Activated CD4-positive, alpha-beta T cell treated with anti-CD3 and anti-CD28 coated beads, Interleukin-2, amount 10 ng/mL, durations not matched to agents 7 days and 5 days (primary cell): ENCODE measurements at regions not wholly inside any gene's neighbourhood (a gene's known extent, or its start where the extent isn't known, plus 50 kb on each side); places are given as distances from the start of the nearest gene placed in this dataset.
"Not testable (repeated sequence)": the region's sequence is repeated elsewhere in the genome, so short reads cannot be mapped to it uniquely, and the experiment has no call there.

ENCODE experiments used
- CTCF ChIA-PET: fragments of 350-600 bp; sonication (Branson Sonifier 250); formaldehyde crosslinking; loops from one replicate; lab custom pipeline; 2021; ENCODE audit warnings: antibody characterized with exemption; lab: Charles Lee
- POLR2A ChIA-PET: fragments of 350-600 bp; sonication (Branson Sonifier 250); formaldehyde crosslinking; loops from one replicate; lab custom pipeline; 2021; ENCODE audit warnings: antibody characterized with exemption; lab: Charles Lee
- DNase-seq: peaks from one replicate; pipeline ENCODE4 v3.0.0-alpha.2; 2020
- H3K27ac Mint-ChIP-seq: one replicate; pipeline ENCODE4 v1.8.0; 2021; ENCODE audit warnings: mild to moderate bottlenecking, moderate library complexity, mixed read lengths
- H3K27me3 Mint-ChIP-seq: one replicate; pipeline ENCODE4 v1.8.0; 2021; ENCODE audit warnings: mixed read lengths
- H3K36me3 Mint-ChIP-seq: one replicate; pipeline ENCODE4 v1.8.0; 2021; ENCODE audit warnings: low read depth, mixed read lengths
- H3K4me1 Mint-ChIP-seq: one replicate; pipeline ENCODE4 v1.8.0; 2021; ENCODE audit warnings: mixed read lengths
- H3K4me3 Mint-ChIP-seq: one replicate; pipeline ENCODE4 v1.8.0; 2021; ENCODE audit warnings: mild to moderate bottlenecking, moderate library complexity, mixed read lengths
- H3K9me3 Mint-ChIP-seq: one replicate; pipeline ENCODE4 v1.8.0; 2021; ENCODE audit warnings: mixed read lengths

GRCh38 chr13:81379183-81379582 lies 1038.3 kb upstream of the SPRY2 start:
- no peak for DNase-seq
- Mint-ChIP-seq H3K36me3 (no peaks in the 10 kb centered on the region), H3K27ac (no peak overlapping the region), H3K4me1 (no peaks in the 10 kb centered on the region), H3K4me3 (no peak overlapping the region), H3K9me3 (peaks cover 10% of the 10 kb centered on the region), H3K27me3 (no peaks in the 10 kb centered on the region)
- ChIA-PET POLR2A (no interaction called here), CTCF (no interaction called here)

DNA sequence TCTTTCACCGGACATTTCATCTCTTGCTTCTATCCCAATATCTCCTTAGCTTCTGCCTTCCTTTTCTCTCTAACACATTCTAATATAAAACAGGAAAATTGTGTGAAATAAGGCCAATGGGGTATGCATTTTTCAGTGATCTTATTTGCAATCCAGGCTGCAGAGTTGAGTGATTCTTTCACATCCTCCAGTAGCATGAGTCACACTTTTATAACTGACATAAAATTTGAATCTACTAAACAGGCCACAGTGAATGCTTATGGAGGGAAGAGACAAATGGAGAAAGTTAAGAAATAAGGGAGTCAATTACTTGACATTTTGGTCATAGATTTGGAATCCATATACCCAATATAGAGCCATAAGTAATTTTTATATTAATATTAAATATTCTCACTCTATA lies 1037.0 kb upstream of the SPRY2 start:
- POLR2A ChIA-PET: no interaction called here
- CTCF ChIA-PET: no interaction called here
- H3K27ac Mint-ChIP-seq: no peak overlapping the region
- H3K4me1 Mint-ChIP-seq: no peaks in the 10 kb centered on the region
- peaks cover 6% of the 10 kb centered on the region for H3K9me3 Mint-ChIP-seq
- no peak overlapping the region for H3K4me3 Mint-ChIP-seq
- no peak for DNase-seq
- H3K27me3 Mint-ChIP-seq: no peaks in the 10 kb centered on the region
- no peaks in the 10 kb centered on the region for H3K36me3 Mint-ChIP-seq

DNA sequence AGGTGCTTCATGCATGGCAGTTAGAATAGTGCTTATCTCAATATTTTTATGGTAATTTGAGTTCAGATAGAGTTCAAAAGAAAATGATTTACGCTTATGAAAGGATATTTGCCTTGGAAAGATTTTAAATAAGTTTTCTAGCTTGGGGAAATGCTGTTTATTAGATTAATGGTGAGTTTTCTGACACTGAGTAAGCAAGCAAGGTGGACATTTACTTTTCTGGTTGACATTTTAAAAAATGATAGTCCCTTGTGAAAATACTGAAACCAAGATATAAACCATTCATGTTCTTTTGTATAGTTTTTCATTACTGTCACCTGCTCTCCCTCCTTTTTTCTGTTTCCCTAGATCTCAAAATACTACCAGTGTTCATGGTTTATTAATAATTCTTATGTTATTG lies 1034.8 kb upstream of the SPRY2 start:
- CTCF ChIA-PET: no interaction called here
- Mint-ChIP-seq H3K27me3 (no peaks in the 10 kb centered on the region), H3K27ac (no peak overlapping the region), H3K36me3 (no peaks in the 10 kb centered on the region), H3K4me3 (no peak overlapping the region), H3K4me1 (no peaks in the 10 kb centered on the region), H3K9me3 (peaks cover 5% of the 10 kb centered on the region)
- no peak for DNase-seq
- POLR2A ChIA-PET: no interaction called here

DNA sequence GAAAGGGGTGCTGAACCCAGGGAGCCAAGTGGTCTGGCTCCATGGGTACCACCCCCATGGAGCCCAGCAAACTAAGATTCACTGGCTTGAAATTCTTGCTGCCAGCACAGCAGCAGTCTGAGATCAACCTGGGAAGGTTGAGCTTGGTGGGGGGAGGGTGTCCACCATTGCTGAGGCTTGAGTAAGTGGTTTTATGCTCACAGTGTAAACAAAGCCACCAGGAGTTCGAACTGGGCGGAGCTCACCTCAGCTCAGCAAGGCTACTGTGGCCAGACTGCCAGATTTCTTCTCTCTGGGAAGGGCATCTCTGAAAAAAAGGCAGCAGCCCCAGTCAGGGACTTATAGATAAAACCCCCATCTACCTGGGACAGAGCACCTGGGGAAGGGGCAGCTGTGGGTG lies 1021.8 kb upstream of the SPRY2 start:
- H3K9me3 Mint-ChIP-seq, CTCF ChIA-PET, POLR2A ChIA-PET, H3K27me3 Mint-ChIP-seq, H3K4me3 Mint-ChIP-seq, H3K4me1 Mint-ChIP-seq, H3K36me3 Mint-ChIP-seq, H3K27ac Mint-ChIP-seq, DNase-seq: not testable (repeated sequence)

- Mint-ChIP-seq H3K27me3 (no peaks in the 10 kb centered on the region), H3K27ac (no peak overlapping the region), H3K4me3 (no peak overlapping the region), H3K36me3 (no peaks in the 10 kb centered on the region), H3K4me1 (no peaks in the 10 kb centered on the region), H3K9me3 (no peaks in the 10 kb centered on the region)
- POLR2A ChIA-PET: no interaction called here
- no peak for DNase-seq
- CTCF ChIA-PET: no interaction called here
Observed at GRCh38 chr13:81350056-81350455, 1009.1 kb upstream of the SPRY2 start.

DNA sequence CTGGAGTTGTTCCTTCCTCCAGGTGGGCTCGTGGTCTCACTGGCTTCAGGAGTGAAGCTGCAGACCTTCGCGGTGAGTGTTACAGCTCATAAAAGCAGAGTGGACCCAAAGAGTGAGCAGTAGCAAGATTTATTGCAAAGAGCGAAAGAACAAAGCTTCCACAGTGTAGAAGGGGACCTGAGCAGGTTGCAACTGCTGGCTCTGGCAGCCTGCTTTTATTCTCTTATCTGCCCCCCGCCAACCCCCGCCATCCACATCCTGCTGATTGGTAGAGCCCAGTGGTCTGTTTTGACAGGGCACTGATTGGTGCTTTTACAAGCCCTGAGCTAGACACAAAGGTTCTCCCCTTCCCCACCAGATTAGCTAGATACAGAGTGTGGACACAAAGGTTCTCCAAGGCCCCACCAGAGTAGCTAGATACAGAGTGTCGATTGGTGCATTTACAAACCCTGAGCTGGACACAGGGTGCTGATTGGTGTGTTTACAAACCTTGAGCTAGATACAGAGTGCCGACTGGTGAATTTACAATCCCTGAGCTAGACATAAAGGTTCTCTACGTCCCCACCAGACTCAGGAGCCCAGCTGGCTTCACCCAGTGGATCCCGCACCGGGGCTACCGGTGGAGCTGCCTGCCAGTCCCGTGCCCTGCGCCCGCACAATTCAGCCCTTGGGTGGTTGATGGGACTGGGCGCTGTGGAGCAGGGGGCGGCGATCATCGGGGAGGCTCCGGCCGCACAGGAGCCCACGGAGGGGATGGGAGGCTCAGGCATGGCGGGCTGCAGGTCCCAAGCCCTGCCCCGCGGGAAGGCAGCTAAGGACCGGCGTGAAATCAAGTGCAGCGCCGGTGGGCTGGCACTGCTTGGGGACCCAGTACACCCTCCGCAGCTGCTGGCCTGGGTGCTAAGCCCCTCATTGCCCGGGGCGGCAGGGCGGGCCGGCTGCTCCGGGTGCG lies 999.5 kb upstream of the SPRY2 start:
- H3K9me3 Mint-ChIP-seq, H3K4me3 Mint-ChIP-seq, H3K27ac Mint-ChIP-seq, H3K4me1 Mint-ChIP-seq, CTCF ChIA-PET, DNase-seq, POLR2A ChIA-PET, H3K27me3 Mint-ChIP-seq, H3K36me3 Mint-ChIP-seq: not testable (repeated sequence)

DNA sequence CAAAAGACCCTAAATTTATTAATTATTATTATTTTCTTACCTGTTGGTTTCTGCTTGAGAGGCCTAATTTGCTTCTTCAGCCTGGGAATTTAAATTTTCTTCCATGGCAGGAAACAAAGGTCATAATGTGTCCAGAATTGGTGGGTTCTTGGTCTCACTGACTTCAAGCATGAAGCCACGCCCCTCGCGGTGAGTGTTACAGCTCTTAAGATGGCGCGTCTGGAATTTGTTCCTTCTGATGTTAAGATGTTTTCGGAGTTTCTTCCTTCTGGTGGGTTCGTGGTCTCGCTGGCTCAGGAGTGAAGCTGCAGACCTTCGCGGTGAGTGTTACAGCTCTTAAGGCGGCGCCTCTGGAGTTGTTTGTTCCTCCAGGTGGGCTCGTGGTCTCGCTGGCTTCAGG lies 998.7 kb upstream of the SPRY2 start:
- CTCF ChIA-PET, H3K9me3 Mint-ChIP-seq, POLR2A ChIA-PET: not testable (repeated sequence)

DNA sequence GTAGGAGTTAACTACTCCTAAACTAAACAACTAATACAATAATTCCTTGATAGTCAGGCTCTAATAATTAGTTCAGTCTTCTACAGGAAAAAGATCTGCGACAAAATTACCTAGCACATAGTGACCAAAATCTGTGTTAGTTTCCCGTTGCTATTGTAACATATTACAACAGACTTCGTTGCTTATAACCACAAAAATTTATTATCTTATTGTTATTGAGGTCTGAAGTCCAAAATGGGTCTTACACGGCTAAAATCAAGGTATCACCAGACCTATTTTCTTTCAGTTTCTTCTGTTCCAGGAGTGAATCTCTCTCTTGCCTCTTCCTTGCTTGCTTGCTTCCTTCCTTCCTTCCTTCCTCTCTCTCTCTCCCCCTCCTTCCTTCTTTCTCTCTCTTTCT lies 993.6 kb upstream of the SPRY2 start:
- ChIA-PET CTCF (no interaction called here), POLR2A (no interaction called here)
- Mint-ChIP-seq H3K27me3 (no peaks in the 10 kb centered on the region), H3K9me3 (peaks cover 5% of the 10 kb centered on the region), H3K36me3 (no peaks in the 10 kb centered on the region), H3K4me1 (no peaks in the 10 kb centered on the region), H3K4me3 (no peak overlapping the region), H3K27ac (no peak overlapping the region)
- DNase-seq: no peak

More for the DNA sequence above, 998.7 kb upstream of the SPRY2 start:
- H3K4me3 Mint-ChIP-seq, H3K36me3 Mint-ChIP-seq, H3K4me1 Mint-ChIP-seq, DNase-seq, H3K27ac Mint-ChIP-seq, H3K27me3 Mint-ChIP-seq: not testable (repeated sequence)

- Mint-ChIP-seq H3K4me1 (no peaks in the 10 kb centered on the region), H3K9me3 (peaks cover 10% of the 10 kb centered on the region), H3K4me3 (no peak overlapping the region), H3K36me3 (no peaks in the 10 kb centered on the region), H3K27ac (no peak overlapping the region), H3K27me3 (no peaks in the 10 kb centered on the region)
- CTCF ChIA-PET: no interaction called here
- POLR2A ChIA-PET: no interaction called here
- DNase-seq: no peak
Observed at GRCh38 chr13:81326913-81327312, 986.0 kb upstream of the SPRY2 start.

- Mint-ChIP-seq H3K9me3 (peaks cover 5% of the 10 kb centered on the region), H3K36me3 (no peaks in the 10 kb centered on the region), H3K4me3 (no peak overlapping the region), H3K27me3 (no peaks in the 10 kb centered on the region), H3K4me1 (no peaks in the 10 kb centered on the region), H3K27ac (no peak overlapping the region)
- ChIA-PET POLR2A (no interaction called here), CTCF (no interaction called here)
- DNase-seq: no peak
Observed at GRCh38 chr13:81320516-81320915, 979.6 kb upstream of the SPRY2 start.

DNA sequence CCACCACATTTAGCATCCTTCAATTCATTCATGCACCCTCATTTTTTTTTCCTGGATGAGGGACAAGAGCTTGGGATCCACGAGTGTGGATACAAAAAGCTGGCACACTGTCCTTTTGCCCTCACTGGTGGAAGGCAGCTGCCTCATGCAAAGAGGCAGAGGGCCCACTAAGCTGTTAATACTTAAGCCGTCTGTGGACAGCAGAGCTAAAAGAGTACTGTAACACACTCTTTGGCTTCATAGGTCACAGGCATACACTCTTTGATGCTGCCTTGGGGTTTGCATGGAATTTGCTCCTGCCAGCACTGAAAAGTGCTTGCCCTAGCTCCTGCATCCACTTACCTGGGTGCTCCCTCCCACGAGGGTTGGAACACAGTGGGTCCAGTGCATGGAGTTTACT lies 978.4 kb upstream of the SPRY2 start:
- H3K9me3 Mint-ChIP-seq: peaks cover 4% of the 10 kb centered on the region
- H3K27ac Mint-ChIP-seq: no peak overlapping the region
- ChIA-PET CTCF (no interaction called here), POLR2A (no interaction called here)
- no peak overlapping the region for H3K4me3 Mint-ChIP-seq
- H3K27me3 Mint-ChIP-seq: no peaks in the 10 kb centered on the region
- H3K36me3 Mint-ChIP-seq: no peaks in the 10 kb centered on the region
- no peak for DNase-seq
- no peaks in the 10 kb centered on the region for H3K4me1 Mint-ChIP-seq

- DNase-seq: no peak
- POLR2A ChIA-PET: no interaction called here
- Mint-ChIP-seq H3K27me3 (no peaks in the 10 kb centered on the region), H3K36me3 (no peaks in the 10 kb centered on the region), H3K9me3 (peaks cover 3% of the 10 kb centered on the region), H3K4me3 (no peak overlapping the region), H3K4me1 (no peaks in the 10 kb centered on the region), H3K27ac (no peak overlapping the region)
- CTCF ChIA-PET: no interaction called here
Observed at GRCh38 chr13:81318231-81319019, 977.5 kb upstream of the SPRY2 start.

DNA sequence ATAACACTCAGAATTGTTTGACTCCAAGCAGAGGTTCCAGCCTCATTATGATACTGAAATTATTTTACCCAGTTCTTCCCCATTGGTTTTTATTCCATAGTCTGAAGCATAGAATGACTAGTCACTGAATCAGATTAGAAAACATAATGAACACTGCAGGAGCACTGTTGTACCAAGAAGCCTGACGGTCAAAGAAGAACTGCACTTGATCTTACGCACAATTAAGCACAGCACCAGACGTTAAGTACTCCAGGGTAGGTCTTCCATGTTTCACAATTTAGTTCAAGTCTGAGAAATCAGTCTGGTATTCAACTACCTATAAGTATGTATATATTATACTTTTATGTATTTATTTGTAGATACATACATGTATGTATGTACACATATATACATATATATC lies 973.5 kb upstream of the SPRY2 start:
- Mint-ChIP-seq H3K4me3 (no peak overlapping the region), H3K4me1 (no peaks in the 10 kb centered on the region), H3K27ac (no peak overlapping the region), H3K9me3 (peaks cover 4% of the 10 kb centered on the region), H3K36me3 (no peaks in the 10 kb centered on the region), H3K27me3 (no peaks in the 10 kb centered on the region)
- ChIA-PET CTCF (no interaction called here), POLR2A (no interaction called here)
- DNase-seq: no peak
